ENCODE measurements at regions not wholly inside any gene's neighbourhood (a gene's known extent, or its start where the extent isn't known, plus 50 kb on each side); places are given as distances from the start of the nearest gene placed in this dataset.

DNA sequence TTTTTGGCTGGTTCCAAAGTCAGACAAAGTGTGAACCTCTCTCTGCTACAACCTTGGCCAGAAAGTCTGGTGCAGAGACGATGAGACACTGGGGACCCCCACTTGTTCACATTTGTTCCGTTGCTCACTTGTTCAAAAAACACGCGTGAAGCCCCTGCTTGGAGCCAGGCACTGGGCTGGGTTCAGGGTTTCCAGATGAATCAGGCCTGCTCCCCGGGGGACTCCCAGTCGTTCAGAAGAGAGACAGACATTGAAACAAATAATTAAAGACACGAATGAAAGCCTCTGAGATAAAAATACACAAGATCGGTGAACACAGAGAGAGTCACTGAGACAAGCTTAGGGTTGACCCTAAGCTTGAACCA lies 101.5 kb upstream of the RUNX3 start:
- no peaks in the 10 kb centered on the region for H3K79me2 ChIP-seq (ENCODE audit: control insufficient read depth, insufficient read depth, low read length)
- no peak overlapping the region for H3K4ac ChIP-seq (ENCODE audit: low read depth, low read length)
- H3K23ac ChIP-seq (ENCODE audit: low read length), result no peak overlapping the region
- H4K5ac ChIP-seq (ENCODE audit: low read length), result no peak overlapping the region
- H3K9ac ChIP-seq (ENCODE audit: low read length), result no peak overlapping the region
- H3K4me3 ChIP-seq (ENCODE audit: low read length), result no peak overlapping the region
- no peaks in the 10 kb centered on the region for H3K27me3 ChIP-seq (ENCODE audit: insufficient read depth, low read length, poor library complexity)
- DNase-seq, result no peak
- no peak overlapping the region for H3K56ac ChIP-seq (ENCODE audit: low read length)
- no peaks in the 10 kb centered on the region for H3K79me1 ChIP-seq (ENCODE audit: low read length)
- no peak overlapping the region for H2BK120ac ChIP-seq (ENCODE audit: low read depth, low read length)
- H2BK15ac ChIP-seq (replicated peaks; ENCODE audit: low read depth), result no peak overlapping the region
- H3K4me2 ChIP-seq (ENCODE audit: low read length), result no peak overlapping the region
- no peak overlapping the region for H2BK5ac ChIP-seq (ENCODE audit: low read length)
- no peak overlapping the region for H4K8ac ChIP-seq (ENCODE audit: low read depth, low read length)
- H2AK5ac ChIP-seq (ENCODE audit: low read length), result no peak overlapping the region
- peaks cover 7% of the 10 kb centered on the region for H3K4me1 ChIP-seq (ENCODE audit: control insufficient read depth, low read depth, low read length)
- no peak overlapping the region for H3K18ac ChIP-seq (ENCODE audit: low read length)
- no peak overlapping the region for H3K27ac ChIP-seq (ENCODE audit: low read depth, low read length)
- no CpG with 5 or more reads among the region's 8 CpGs for WGBS (ENCODE audit: extremely low coverage, insufficient coverage, low lambda C conversion rate)
- no peaks in the 10 kb centered on the region for H3K36me3 ChIP-seq (ENCODE audit: control insufficient read depth, insufficient read depth, low read length)

DNA sequence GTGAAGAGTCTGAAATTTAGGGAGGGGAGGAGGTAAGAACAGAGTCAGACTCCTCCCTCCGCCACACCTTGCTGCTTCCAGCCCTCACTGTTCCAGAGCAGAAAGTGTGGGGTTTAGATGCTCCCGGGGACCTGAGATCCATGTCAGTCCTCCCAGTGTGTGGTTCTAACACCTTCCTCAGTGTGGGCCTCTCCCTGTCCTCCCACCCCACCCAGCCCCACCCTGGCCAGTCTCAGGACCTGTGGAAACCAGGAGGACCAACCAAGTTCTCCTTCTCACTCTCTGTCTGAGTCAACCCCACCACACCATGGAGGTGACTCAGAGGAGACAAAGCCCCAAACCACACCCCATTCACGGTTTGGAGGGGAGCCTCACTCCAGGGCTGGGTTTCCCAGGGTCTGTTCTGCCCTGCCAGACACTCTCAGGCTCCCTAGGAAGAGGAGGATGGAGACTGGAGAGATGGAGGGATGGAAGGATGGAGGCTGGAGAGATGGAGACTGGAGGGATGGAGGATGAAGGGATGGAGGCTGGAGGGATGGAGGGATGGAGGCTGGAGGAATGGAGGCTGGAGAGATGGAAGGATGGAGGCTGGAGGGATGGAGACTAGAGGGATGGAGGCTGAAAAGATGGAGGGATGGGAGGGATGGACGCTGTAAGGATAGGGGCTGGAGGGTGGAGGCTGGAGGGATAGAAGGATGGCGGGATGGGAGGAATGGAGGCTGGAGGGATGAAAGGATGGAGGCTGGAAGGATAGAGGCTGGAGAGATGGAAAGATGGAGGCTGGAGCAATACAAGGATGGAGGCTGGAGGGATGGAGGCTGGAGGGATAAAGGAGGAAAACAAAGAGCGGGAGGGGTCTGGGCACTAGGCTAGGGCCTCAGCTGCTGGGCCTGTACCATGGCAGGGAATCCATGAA lies 100.9 kb upstream of the RUNX3 start:
- H3K4ac ChIP-seq (ENCODE audit: low read depth, low read length), result no peak overlapping the region
- H2BK5ac ChIP-seq (ENCODE audit: low read length), result no peak overlapping the region
- DNase-seq, result no peak
- no peaks in the 10 kb centered on the region for H3K79me2 ChIP-seq (ENCODE audit: control insufficient read depth, insufficient read depth, low read length)
- H3K56ac ChIP-seq (ENCODE audit: low read length), result no peak overlapping the region
- no peaks in the 10 kb centered on the region for H3K27me3 ChIP-seq (ENCODE audit: insufficient read depth, low read length, poor library complexity)
- no peak overlapping the region for H4K8ac ChIP-seq (ENCODE audit: low read depth, low read length)
- H3K4me2 ChIP-seq (ENCODE audit: low read length), result no peak overlapping the region
- no peak overlapping the region for H3K18ac ChIP-seq (ENCODE audit: low read length)
- H4K5ac ChIP-seq (ENCODE audit: low read length), result no peak overlapping the region
- WGBS (ENCODE audit: extremely low coverage, insufficient coverage, low lambda C conversion rate), result 100% methylated on average over 1 of the region's 6 CpGs
- H2BK15ac ChIP-seq (replicated peaks; ENCODE audit: low read depth), result no peak overlapping the region
- no peaks in the 10 kb centered on the region for H3K36me3 ChIP-seq (ENCODE audit: control insufficient read depth, insufficient read depth, low read length)
- no peak overlapping the region for H2BK120ac ChIP-seq (ENCODE audit: low read depth, low read length)
- H3K4me3 ChIP-seq (ENCODE audit: low read length), result no peak overlapping the region
- no peak overlapping the region for H3K27ac ChIP-seq (ENCODE audit: low read depth, low read length)
- H3K79me1 ChIP-seq (ENCODE audit: low read length), result no peaks in the 10 kb centered on the region
- peaks cover 7% of the 10 kb centered on the region for H3K4me1 ChIP-seq (ENCODE audit: control insufficient read depth, low read depth, low read length)
- H2AK5ac ChIP-seq (ENCODE audit: low read length), result no peak overlapping the region
- H3K23ac ChIP-seq (ENCODE audit: low read length), result no peak overlapping the region
- no peak overlapping the region for H3K9ac ChIP-seq (ENCODE audit: low read length)

DNA sequence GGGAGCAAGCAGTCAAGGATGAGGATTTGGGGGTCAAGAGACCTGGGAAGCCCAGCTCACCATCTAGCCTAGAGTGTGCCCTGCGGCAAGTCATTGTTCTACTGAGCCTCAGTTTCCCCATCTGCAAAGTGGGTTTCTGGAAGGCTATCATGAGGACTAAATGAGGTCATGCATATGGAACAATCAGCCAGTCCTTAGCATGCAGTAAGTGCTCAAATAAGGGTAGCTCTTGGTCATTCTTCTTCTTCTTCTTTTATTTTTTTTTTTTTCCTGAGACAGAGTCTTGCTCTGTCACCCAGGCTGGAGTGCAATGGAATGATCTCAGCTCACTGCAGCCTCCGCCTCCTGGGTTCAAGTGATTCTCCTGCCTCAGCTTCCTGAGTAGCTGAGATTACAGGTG lies 99.9 kb upstream of the RUNX3 start:
- no peak for DNase-seq
- Histone ChIP-seq H3K18ac (ENCODE audit: low read length) (no peak overlapping the region), H3K27me3 (ENCODE audit: insufficient read depth, low read length, poor library complexity) (no peaks in the 10 kb centered on the region), H3K4ac (ENCODE audit: low read depth, low read length) (no peak overlapping the region), H3K36me3 (ENCODE audit: control insufficient read depth, insufficient read depth, low read length) (no peaks in the 10 kb centered on the region), H3K4me2 (ENCODE audit: low read length) (no peak overlapping the region), H2BK120ac (ENCODE audit: low read depth, low read length) (no peak overlapping the region), H4K5ac (ENCODE audit: low read length) (no peak overlapping the region), H4K8ac (ENCODE audit: low read depth, low read length) (no peak overlapping the region), H3K9ac (ENCODE audit: low read length) (no peak overlapping the region), H3K4me1 (ENCODE audit: control insufficient read depth, low read depth, low read length) (peaks cover 7% of the 10 kb centered on the region), H2BK5ac (ENCODE audit: low read length) (no peak overlapping the region), H2AK5ac (ENCODE audit: low read length) (no peak overlapping the region), H3K56ac (ENCODE audit: low read length) (no peak overlapping the region), H3K4me3 (ENCODE audit: low read length) (no peak overlapping the region), H2BK15ac (replicated peaks; ENCODE audit: low read depth) (no peak overlapping the region), H3K79me1 (ENCODE audit: low read length) (no peaks in the 10 kb centered on the region), H3K79me2 (ENCODE audit: control insufficient read depth, insufficient read depth, low read length) (no peaks in the 10 kb centered on the region), H3K23ac (ENCODE audit: low read length) (no peak overlapping the region), H3K27ac (ENCODE audit: low read depth, low read length) (no peak overlapping the region)
- WGBS (ENCODE audit: extremely low coverage, insufficient coverage, low lambda C conversion rate), result no CpG with 5 or more reads among the region's 2 CpGs

DNA sequence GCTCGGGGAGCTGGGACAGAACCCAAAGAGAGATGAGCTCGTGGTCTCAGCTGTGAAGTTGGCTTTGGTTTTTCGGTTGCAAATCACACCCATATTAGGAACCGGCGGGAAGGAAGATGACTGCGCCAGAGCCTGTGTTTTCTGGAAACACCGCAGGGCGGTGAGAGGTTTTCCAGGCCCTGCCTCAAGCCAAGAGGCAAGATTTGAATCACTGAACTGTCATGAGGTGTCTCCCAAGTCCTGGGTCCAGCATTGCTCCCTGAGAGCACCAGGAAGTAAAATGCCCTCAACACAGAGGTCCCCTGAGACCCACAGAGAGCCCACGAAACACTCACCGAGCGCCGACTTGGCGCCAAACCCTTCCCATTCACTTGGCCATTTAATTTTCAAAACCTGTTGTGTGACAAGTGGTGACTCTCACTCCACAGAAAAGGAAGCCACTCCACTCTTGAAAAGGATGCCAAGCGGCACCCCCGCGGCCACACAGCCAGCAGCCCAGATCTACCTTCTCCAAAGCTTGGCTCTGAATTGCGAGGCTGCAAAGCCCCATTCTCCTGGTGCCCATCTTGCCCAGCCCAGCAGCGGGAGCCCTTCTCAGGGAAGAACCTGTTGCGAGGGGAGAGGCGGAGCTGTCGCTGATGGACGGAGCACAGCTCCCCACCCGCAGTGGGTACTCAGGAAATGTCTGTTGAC lies 99.0 kb upstream of the RUNX3 start:
- no peaks in the 10 kb centered on the region for H3K27me3 ChIP-seq (ENCODE audit: insufficient read depth, low read length, poor library complexity)
- WGBS (ENCODE audit: extremely low coverage, insufficient coverage, low lambda C conversion rate), result no CpG with 5 or more reads among the region's 23 CpGs

DNA sequence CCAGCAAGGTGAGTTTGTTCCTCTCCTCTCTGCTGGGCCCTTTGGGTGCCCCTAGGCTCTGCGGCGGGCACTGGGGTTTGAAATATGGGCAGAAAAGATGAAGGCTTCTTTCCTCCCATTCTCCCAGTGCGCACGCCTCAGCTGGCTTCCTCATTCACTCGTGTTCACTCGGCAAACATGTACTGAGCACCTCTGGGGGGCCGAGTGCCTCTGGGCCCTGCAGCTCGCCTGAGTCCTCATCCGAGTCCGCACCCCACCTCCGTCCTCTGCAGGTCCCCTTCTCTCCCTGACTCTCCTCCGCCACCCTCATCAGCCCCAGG lies 98.5 kb upstream of the RUNX3 start:
- Histone ChIP-seq H4K5ac (ENCODE audit: low read length) (no peak overlapping the region), H3K23ac (ENCODE audit: low read length) (no peak overlapping the region), H3K27ac (ENCODE audit: low read depth, low read length) (no peak overlapping the region), H4K8ac (ENCODE audit: low read depth, low read length) (no peak overlapping the region), H3K4me2 (ENCODE audit: low read length) (no peak overlapping the region), H2BK120ac (ENCODE audit: low read depth, low read length) (no peak overlapping the region), H3K4me3 (ENCODE audit: low read length) (no peak overlapping the region), H2BK5ac (ENCODE audit: low read length) (no peak overlapping the region), H3K4ac (ENCODE audit: low read depth, low read length) (no peak overlapping the region), H3K9ac (ENCODE audit: low read length) (no peak overlapping the region), H3K18ac (ENCODE audit: low read length) (no peak overlapping the region), H3K79me2 (ENCODE audit: control insufficient read depth, insufficient read depth, low read length) (no peaks in the 10 kb centered on the region), H2BK15ac (replicated peaks; ENCODE audit: low read depth) (no peak overlapping the region), H3K56ac (ENCODE audit: low read length) (no peak overlapping the region), H3K4me1 (ENCODE audit: control insufficient read depth, low read depth, low read length) (no peaks in the 10 kb centered on the region), H3K36me3 (ENCODE audit: control insufficient read depth, insufficient read depth, low read length) (no peaks in the 10 kb centered on the region), H3K79me1 (ENCODE audit: low read length) (no peaks in the 10 kb centered on the region), H3K27me3 (ENCODE audit: insufficient read depth, low read length, poor library complexity) (no peaks in the 10 kb centered on the region), H2AK5ac (ENCODE audit: low read length) (no peak overlapping the region)
- no CpG with 5 or more reads among the region's 12 CpGs for WGBS (ENCODE audit: extremely low coverage, insufficient coverage, low lambda C conversion rate)
- no peak for DNase-seq

More for the DNA sequence above, 99.0 kb upstream of the RUNX3 start:
- H3K18ac ChIP-seq (ENCODE audit: low read length), result no peak overlapping the region
- no peak overlapping the region for H3K9ac ChIP-seq (ENCODE audit: low read length)
- no peaks in the 10 kb centered on the region for H3K79me2 ChIP-seq (ENCODE audit: control insufficient read depth, insufficient read depth, low read length)
- no peaks in the 10 kb centered on the region for H3K79me1 ChIP-seq (ENCODE audit: low read length)
- H3K4me1 ChIP-seq (ENCODE audit: control insufficient read depth, low read depth, low read length), result peaks cover 4% of the 10 kb centered on the region
- H2BK5ac ChIP-seq (ENCODE audit: low read length), result no peak overlapping the region
- no peak overlapping the region for H2BK120ac ChIP-seq (ENCODE audit: low read depth, low read length)
- no peak overlapping the region for H3K56ac ChIP-seq (ENCODE audit: low read length)
- no peak overlapping the region for H4K5ac ChIP-seq (ENCODE audit: low read length)
- H3K36me3 ChIP-seq (ENCODE audit: control insufficient read depth, insufficient read depth, low read length), result no peaks in the 10 kb centered on the region
- no peak for DNase-seq
- H2BK15ac ChIP-seq (replicated peaks; ENCODE audit: low read depth), result no peak overlapping the region
- H3K4me2 ChIP-seq (ENCODE audit: low read length), result no peak overlapping the region
- H3K27ac ChIP-seq (ENCODE audit: low read depth, low read length), result no peak overlapping the region
- H3K4ac ChIP-seq (ENCODE audit: low read depth, low read length), result no peak overlapping the region
- H2AK5ac ChIP-seq (ENCODE audit: low read length), result no peak overlapping the region
- no peak overlapping the region for H3K23ac ChIP-seq (ENCODE audit: low read length)
- H4K8ac ChIP-seq (ENCODE audit: low read depth, low read length), result no peak overlapping the region
- H3K4me3 ChIP-seq (ENCODE audit: low read length), result no peak overlapping the region
